ENCODE measurements at regions not wholly inside any gene's neighbourhood (a gene's known extent, or its start where the extent isn't known, plus 50 kb on each side); places are given as distances from the start of the nearest gene placed in this dataset.

- peak in 5 of 51 donors; percentile 17 to 34 (median 21) for DNase-seq
Measured at GRCh38 chr6:167493976-167494697, 169.3 kb downstream of the TTLL2 start.

GRCh38 chr6:167494698-167495435 lies 170.0 kb downstream of the TTLL2 start:
- DNase-seq = no peak

- DNase-seq = peak in 38 of 51 donors; percentile 10 to 87 (median 54)
Measured at GRCh38 chr6:167495506-167496401, 170.9 kb downstream of the TTLL2 start.

GRCh38 chr6:167496707-167497106 lies 171.8 kb downstream of the TTLL2 start:
- DNase-seq = no peak

GRCh38 chr6:167497428-167498056 lies 172.7 kb downstream of the TTLL2 start:
- no peak for DNase-seq

- DNase-seq = no peak
Measured at GRCh38 chr6:167499161-167499660, 174.3 kb downstream of the TTLL2 start.

- no peak for DNase-seq
Measured at GRCh38 chr6:167500961-167501360, 176.1 kb downstream of the TTLL2 start.

- DNase-seq = no peak
Measured at GRCh38 chr6:167501831-167502385, 177.0 kb downstream of the TTLL2 start.

- DNase-seq = no peak
Measured at GRCh38 chr6:167502471-167502870, 177.6 kb downstream of the TTLL2 start.

GRCh38 chr6:167504385-167504961 lies 179.6 kb downstream of the TTLL2 start:
- no peak for DNase-seq

- DNase-seq = no peak
Measured at GRCh38 chr6:167505199-167505598, 180.3 kb downstream of the TTLL2 start.

GRCh38 chr6:167505782-167506181 lies 180.9 kb downstream of the TTLL2 start:
- no peak for DNase-seq

GRCh38 chr6:167506443-167507301 lies 181.8 kb downstream of the TTLL2 start:
- DNase-seq = no peak

GRCh38 chr6:167507376-167507945 lies 182.6 kb downstream of the TTLL2 start:
- DNase-seq = no peak

GRCh38 chr6:167508919-167509852 lies 184.3 kb downstream of the TTLL2 start:
- DNase-seq = no peak

- DNase-seq = no peak
Measured at GRCh38 chr6:167509853-167510220, 185.0 kb downstream of the TTLL2 start.

- DNase-seq = no peak
Measured at GRCh38 chr6:167510648-167511047, 185.8 kb downstream of the TTLL2 start.
